ENCODE measurements at regions not wholly inside any gene's neighbourhood (a gene's known extent, or its start where the extent isn't known, plus 50 kb on each side); places are given as distances from the start of the nearest gene placed in this dataset.
"Not testable (repeated sequence)": the region's sequence is repeated elsewhere in the genome, so short reads cannot be mapped to it uniquely, and the experiment has no call there.

DNA sequence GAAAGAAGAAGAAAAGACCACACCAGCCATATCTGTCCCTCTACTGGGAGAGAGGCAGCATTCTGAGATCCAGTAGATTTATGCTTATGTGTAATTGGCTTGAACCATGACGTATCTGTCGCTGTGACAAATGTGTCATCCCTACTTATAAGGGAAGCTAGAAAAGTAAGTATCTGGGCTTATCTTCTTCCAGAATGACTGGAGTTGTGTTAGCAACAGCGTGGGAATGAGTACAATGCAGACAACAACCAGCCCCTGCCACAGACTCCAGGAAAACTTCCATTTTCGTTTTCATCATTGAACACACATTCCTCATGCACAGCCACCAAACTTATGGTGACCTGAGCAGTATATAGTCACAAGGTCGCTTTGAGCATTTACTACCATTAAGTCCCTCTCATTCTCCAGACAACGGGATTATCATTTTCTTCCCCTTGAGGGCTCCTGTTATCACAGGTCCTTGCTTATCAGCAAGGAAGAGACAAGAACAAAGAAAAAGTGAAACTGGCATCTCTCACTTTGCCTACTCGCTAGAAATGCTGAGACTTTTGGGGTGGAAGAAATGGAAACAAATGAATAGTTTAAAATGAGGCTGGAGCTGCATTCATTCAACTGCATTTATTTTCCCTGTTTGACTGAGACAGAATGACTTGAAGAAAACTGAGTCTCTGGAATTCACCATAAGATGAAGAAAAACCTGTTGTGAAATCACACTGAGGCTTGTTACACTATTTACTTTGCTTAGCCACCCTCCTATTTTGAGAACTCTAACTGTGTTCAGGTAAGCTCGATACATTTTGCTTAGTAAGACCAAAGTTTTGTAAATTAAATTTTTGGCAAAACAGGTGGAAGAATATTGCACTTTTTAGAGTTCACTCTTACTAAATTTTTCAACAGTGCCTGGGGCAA is 149.3 kb upstream of the FOXQ1 start:
- no peaks in the 10 kb centered on the region for H3K36me3 ChIP-seq
- intact Hi-C loops (cut with DNase I; ENCODE audit: low total_unique reads), result no loop called here
- no peak overlapping the region for H3K4me3 ChIP-seq
- H3K27me3 ChIP-seq, result peaks cover 0 to 14% of the 10 kb centered on the region in 2 donors
- H3K27ac ChIP-seq, result no peak overlapping the region
- no peaks in the 10 kb centered on the region for H3K9me3 ChIP-seq
- H3K4me1 ChIP-seq, result no peaks in the 10 kb centered on the region
- TF ChIP-seq, protein P1, sequence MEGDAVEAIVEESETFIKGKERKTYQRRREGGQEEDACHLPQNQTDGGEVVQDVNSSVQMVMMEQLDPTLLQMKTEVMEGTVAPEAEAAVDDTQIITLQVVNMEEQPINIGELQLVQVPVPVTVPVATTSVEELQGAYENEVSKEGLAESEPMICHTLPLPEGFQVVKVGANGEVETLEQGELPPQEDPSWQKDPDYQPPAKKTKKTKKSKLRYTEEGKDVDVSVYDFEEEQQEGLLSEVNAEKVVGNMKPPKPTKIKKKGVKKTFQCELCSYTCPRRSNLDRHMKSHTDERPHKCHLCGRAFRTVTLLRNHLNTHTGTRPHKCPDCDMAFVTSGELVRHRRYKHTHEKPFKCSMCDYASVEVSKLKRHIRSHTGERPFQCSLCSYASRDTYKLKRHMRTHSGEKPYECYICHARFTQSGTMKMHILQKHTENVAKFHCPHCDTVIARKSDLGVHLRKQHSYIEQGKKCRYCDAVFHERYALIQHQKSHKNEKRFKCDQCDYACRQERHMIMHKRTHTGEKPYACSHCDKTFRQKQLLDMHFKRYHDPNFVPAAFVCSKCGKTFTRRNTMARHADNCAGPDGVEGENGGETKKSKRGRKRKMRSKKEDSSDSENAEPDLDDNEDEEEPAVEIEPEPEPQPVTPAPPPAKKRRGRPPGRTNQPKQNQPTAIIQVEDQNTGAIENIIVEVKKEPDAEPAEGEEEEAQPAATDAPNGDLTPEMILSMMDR (IDR thresholded peaks at IDR 0.05), result no peak
- TF ChIP-seq POLR2A (IDR thresholded peaks at IDR 0.05), result no peak
- TF ChIP-seq POLR2AphosphoS5 (IDR thresholded peaks at IDR 0.05), result no peak
- no peak for DNase-seq (ENCODE audit: low spot score in 2 of 2)

DNA sequence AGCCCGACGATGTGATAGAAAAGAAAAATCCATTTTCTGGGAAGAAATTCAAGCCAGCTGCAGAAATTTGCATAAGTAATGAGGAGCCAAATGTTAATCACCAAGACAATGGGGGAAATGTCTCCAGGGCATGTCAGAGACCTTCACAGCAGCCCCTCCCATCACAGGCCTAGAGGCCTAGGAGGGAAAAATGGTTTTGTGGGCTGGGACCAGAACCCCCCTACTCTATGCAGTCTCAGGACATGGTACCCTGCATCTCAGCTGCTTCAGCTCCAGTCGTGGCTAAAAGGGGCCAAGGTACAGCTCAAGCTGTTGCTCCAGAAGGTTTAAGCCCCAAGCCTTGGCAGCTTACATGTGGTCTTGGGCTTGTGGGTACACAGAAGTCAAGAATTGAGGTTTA is 155.5 kb upstream of the FOXQ1 start:
- H3K4me3 ChIP-seq; H3K27ac ChIP-seq; intact Hi-C loops (cut with DNase I; ENCODE audit: low total_unique reads); DNase-seq (ENCODE audit: low spot score in 2 of 2); H3K4me1 ChIP-seq; H3K36me3 ChIP-seq: not testable (repeated sequence)
- peaks cover 5 to 13% of the 10 kb centered on the region in 2 donors for H3K9me3 ChIP-seq
- H3K27me3 ChIP-seq, result peaks cover 0 to 11% of the 10 kb centered on the region in 2 donors

DNA sequence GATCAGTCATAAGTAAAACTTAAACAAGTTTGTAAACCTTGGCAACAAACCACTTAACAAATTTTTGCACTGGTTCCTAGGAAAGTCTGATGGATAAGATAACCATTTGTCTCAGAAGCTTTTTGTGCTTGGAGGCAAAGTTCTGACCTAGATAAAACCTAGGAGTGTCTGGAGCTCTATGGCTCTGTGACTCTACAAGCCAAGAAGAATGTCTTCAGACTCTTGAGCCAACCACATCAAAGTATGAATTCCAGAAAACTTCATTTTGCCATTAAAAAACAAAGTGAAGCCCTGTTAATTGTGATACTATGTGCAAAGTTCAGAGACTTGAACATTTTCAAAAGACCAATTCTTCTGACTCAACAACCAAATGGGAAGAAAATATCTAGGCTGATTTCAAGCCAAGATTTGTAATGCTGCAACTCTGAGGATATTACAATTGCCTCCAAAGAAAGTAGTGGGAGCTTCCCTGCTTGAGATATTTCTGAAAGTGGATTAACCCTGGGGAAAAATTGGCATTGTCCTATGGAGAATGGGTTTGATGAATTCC is 158.1 kb upstream of the FOXQ1 start:
- peaks cover 5 to 13% of the 10 kb centered on the region in 2 donors for H3K9me3 ChIP-seq
- H3K4me1 ChIP-seq, result no peaks in the 10 kb centered on the region
- DNase-seq (ENCODE audit: low spot score in 2 of 2), result no peak
- H3K27me3 ChIP-seq, result no peaks in the 10 kb centered on the region
- H3K27ac ChIP-seq, result no peak overlapping the region
- no peaks in the 10 kb centered on the region for H3K36me3 ChIP-seq
- intact Hi-C loops (cut with DNase I; ENCODE audit: low total_unique reads), result no loop called here
- no peak for TF ChIP-seq POLR2AphosphoS5 (IDR thresholded peaks at IDR 0.05)
- TF ChIP-seq POLR2A (IDR thresholded peaks at IDR 0.05), result no peak
- TF ChIP-seq, protein P1 (IDR thresholded peaks at IDR 0.05), result no peak
- H3K4me3 ChIP-seq, result no peak overlapping the region

DNA sequence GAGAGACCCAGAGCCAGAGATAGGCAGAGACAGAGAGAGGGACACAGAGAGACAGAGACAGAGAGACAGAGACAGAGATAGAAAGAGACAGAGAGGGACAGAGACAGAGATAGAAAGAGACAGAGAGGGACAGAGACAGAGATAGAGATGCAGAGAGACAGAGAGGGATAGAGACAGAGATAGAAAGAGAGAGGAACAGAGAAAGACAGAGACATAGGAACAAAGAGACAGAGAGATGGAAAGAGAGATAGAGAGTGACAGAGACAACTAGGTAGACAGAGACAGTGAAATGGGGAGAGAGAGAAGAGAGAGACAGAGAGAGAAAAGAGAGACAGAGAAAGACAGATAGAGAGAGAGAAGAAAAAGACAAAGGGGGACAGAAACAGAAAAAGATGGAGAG is 165.4 kb upstream of the FOXQ1 start:
- TF ChIP-seq, protein P1 (IDR thresholded peaks at IDR 0.05), result no peak
- no peak for TF ChIP-seq POLR2AphosphoS5 (IDR thresholded peaks at IDR 0.05)
- TF ChIP-seq POLR2A (IDR thresholded peaks at IDR 0.05), result no peak
- H3K27ac ChIP-seq, result no peak overlapping the region
- no peaks in the 10 kb centered on the region for H3K9me3 ChIP-seq
- H3K4me1 ChIP-seq, result no peaks in the 10 kb centered on the region
- no peaks in the 10 kb centered on the region for H3K36me3 ChIP-seq
- DNase-seq (ENCODE audit: low spot score in 2 of 2), result no peak
- intact Hi-C loops (cut with DNase I; ENCODE audit: low total_unique reads), result no loop called here
- no peak overlapping the region for H3K4me3 ChIP-seq
- peaks cover 0 to 15% of the 10 kb centered on the region in 2 donors for H3K27me3 ChIP-seq

DNA sequence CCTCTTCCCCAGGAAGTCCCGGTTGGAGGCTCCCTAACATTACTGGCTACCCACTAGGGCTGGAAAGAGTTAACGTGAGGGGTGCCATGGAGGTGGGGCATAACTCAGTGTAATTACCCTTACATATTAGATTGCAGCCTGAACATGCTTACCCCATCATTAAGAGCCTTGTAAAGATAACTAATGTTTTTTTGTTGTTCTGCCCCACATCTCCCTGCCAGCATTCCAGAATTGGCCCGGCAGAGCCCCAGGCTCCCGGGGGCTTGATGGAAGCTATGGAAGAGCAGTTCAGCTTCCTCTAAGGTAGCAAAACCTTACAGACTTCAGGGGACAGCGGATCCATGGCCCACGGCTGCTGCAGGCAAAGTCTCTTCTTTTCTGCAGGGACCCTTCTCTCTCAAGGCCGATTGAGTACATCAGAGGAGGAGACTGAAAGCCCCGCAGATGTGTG is 166.1 kb upstream of the FOXQ1 start:
- Histone ChIP-seq H3K27ac (no peak overlapping the region), H3K27me3 (peaks cover 0 to 15% of the 10 kb centered on the region in 2 donors), H3K4me3 (no peak overlapping the region), H3K9me3 (no peaks in the 10 kb centered on the region), H3K36me3 (no peaks in the 10 kb centered on the region), H3K4me1 (no peaks in the 10 kb centered on the region)
- TF ChIP-seq, protein P1 (IDR thresholded peaks at IDR 0.05), result no peak
- no peak for TF ChIP-seq POLR2AphosphoS5 (IDR thresholded peaks at IDR 0.05)
- TF ChIP-seq POLR2A (IDR thresholded peaks at IDR 0.05), result no peak
- intact Hi-C loops (cut with DNase I; ENCODE audit: low total_unique reads), result no loop called here
- DNase-seq (ENCODE audit: low spot score in 2 of 2), result no peak

Measured in breast epithelium (tissue), 4 donors.